ENCODE measurements at regions not wholly inside any gene's neighbourhood (a gene's known extent, or its start where the extent isn't known, plus 50 kb on each side); places are given as distances from the start of the nearest gene placed in this dataset.
"Not testable (repeated sequence)": the region's sequence is repeated elsewhere in the genome, so short reads cannot be mapped to it uniquely, and the experiment has no call there.

- not testable (repeated sequence) for DNase-seq
Observed at GRCh38 chr1:850318-850717, 73.4 kb upstream of the SAMD11 start.

- DNase-seq, result not testable (repeated sequence)
Observed at GRCh38 chr1:851398-851797, 72.3 kb upstream of the SAMD11 start.

- DNase-seq, result not testable (repeated sequence)
Observed at GRCh38 chr1:851841-852240, 71.9 kb upstream of the SAMD11 start.

GRCh38 chr1:855202-855981 is 68.3 kb upstream of the SAMD11 start:
- not testable (repeated sequence) for DNase-seq

GRCh38 chr1:856541-857057 is 67.1 kb upstream of the SAMD11 start:
- not testable (repeated sequence) for DNase-seq

- peak; percentile 38 for DNase-seq
Observed at GRCh38 chr1:857926-858648, 65.6 kb upstream of the SAMD11 start.

GRCh38 chr1:858649-859041 is 65.1 kb upstream of the SAMD11 start:
- not testable (repeated sequence) for DNase-seq

GRCh38 chr1:860941-861340 is 62.8 kb upstream of the SAMD11 start:
- DNase-seq, result not testable (repeated sequence)

- DNase-seq, result no peak
Observed at GRCh38 chr1:861714-862113, 62.0 kb upstream of the SAMD11 start.

GRCh38 chr1:862601-863000 is 61.1 kb upstream of the SAMD11 start:
- DNase-seq, result not testable (repeated sequence)

- DNase-seq, result not testable (repeated sequence)
Observed at GRCh38 chr1:865633-866032, 58.1 kb upstream of the SAMD11 start.

- DNase-seq, result no peak
Observed at GRCh38 chr1:866095-866494, 57.6 kb upstream of the SAMD11 start.

GRCh38 chr1:866631-867299 is 57.0 kb upstream of the SAMD11 start:
- not testable (repeated sequence) for DNase-seq

GRCh38 chr1:867550-867949 is 56.2 kb upstream of the SAMD11 start:
- DNase-seq, result not testable (repeated sequence)

- DNase-seq, result peak; percentile 88
Observed at GRCh38 chr1:869499-870244, 54.1 kb upstream of the SAMD11 start.

All from CD4-positive, alpha-beta T cell treated with Interleukin-12 subunit alpha and Interleukin-12 subunit beta, for 1 hour (primary cell).